ENCODE measurements at regions not wholly inside any gene's neighbourhood (a gene's known extent, or its start where the extent isn't known, plus 50 kb on each side); places are given as distances from the start of the nearest gene placed in this dataset.
A peak's percentile ranks its signal among the peaks of the same experiment; 100 is the strongest.

- TF ChIP-seq CTCF (IDR thresholded peaks at IDR 0.05) (no peak), POLR2A (IDR thresholded peaks at IDR 0.05) (no peak), EP300 (IDR thresholded peaks at IDR 0.05) (peak; percentile 16 to 81)
Observed at GRCh38 chr7:117961235-117961634, 88.0 kb upstream of the CTTNBP2 start.
